PFSK-1 (cell line): ENCODE measurements at regions not wholly inside any gene's neighbourhood (a gene's known extent, or its start where the extent isn't known, plus 50 kb on each side); places are given as distances from the start of the nearest gene placed in this dataset.

Source experiments
- FOXP2 ChIP-seq: optimal IDR thresholded peaks from 2 replicates; pipeline ENCODE3; 2011; ENCODE audit warnings: borderline replicate concordance, control low read depth, inconsistent platforms; ENCODE audit not compliant: insufficient read depth; ENCODE audit errors: extremely low read length, extremely low read depth
- POLR2AphosphoS5 ChIP-seq: IDR thresholded peaks from 2 replicates; pipeline ENCODE4 v1.6.1; 2012; ENCODE audit warnings: low read depth, mild to moderate bottlenecking, control low read depth, low read length, moderate library complexity
- SIN3A ChIP-seq: IDR thresholded peaks from 2 replicates; pipeline ENCODE4 v1.6.1; 2012; ENCODE audit warnings: mild to moderate bottlenecking, low read length, moderate library complexity, borderline replicate concordance; ENCODE audit not compliant: insufficient read depth
- TAF1 ChIP-seq: IDR thresholded peaks from 2 replicates; pipeline ENCODE4 v1.6.1; 2012; ENCODE audit warnings: low read length, control low read depth, borderline replicate concordance; ENCODE audit not compliant: insufficient read depth
- TF ChIP-seq, protein P1 (sequence below), 2 experiments: IDR thresholded peaks; 2 replicates each; pipeline versions ENCODE4 v1.6.1 to v1.8.0; 2011 to 2012; ENCODE audit warnings: low read depth in 2 of 2, low read length in 2 of 2, control low read depth in 1 of 2, inconsistent platforms in 1 of 2, mild to moderate bottlenecking in 1 of 2, moderate library complexity in 1 of 2; ENCODE audit not compliant: insufficient read depth in 1 of 2

DNA sequence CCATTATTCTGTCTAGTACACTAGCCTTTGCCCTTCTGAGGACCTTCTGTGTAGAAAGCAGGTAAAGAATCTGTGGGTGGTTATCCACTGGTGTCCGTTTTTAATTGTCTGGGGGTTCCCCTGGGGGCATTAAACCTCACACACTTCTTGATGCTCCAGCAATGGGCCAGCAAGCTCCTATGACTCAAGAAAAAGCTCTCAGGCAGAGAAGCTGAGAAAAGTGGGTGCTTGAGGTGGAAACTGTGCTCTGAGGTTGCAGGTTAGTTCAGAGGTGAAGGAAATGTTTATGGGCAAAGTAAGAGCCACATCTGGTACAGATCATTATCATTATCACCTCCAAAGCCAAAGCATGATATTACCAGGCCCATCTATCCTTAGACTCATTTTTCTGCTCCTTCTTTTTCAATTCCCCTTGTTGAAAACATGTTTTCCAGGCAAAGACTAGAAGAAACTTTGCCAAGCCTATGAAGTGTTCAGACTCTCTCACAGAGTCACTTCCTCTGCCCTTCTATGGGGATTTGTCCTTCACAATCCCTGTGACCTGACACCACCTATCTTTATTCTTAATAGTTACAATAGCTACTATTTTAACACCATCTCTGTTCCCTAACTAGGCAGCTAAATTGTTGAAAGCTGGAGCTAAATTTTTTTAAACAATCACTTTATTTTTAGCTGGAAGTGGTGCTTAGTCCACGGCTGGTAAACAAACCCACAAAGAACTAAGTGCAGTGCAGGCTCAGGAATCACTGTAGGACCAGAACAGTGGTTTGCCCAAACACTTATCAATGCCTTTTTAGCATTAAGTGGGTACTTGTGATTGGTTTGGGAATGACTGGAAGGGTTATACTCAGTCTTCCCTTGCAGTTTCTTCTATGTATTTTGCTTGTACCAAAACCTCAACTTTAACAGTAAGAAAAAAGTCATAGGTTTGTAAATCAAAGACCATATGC lies 512.8 kb upstream of the POU3F3 start:
- TF ChIP-seq POLR2AphosphoS5, result no peak
- TF ChIP-seq SIN3A, result no peak
- no peak for TF ChIP-seq TAF1
- TF ChIP-seq, protein P1, sequence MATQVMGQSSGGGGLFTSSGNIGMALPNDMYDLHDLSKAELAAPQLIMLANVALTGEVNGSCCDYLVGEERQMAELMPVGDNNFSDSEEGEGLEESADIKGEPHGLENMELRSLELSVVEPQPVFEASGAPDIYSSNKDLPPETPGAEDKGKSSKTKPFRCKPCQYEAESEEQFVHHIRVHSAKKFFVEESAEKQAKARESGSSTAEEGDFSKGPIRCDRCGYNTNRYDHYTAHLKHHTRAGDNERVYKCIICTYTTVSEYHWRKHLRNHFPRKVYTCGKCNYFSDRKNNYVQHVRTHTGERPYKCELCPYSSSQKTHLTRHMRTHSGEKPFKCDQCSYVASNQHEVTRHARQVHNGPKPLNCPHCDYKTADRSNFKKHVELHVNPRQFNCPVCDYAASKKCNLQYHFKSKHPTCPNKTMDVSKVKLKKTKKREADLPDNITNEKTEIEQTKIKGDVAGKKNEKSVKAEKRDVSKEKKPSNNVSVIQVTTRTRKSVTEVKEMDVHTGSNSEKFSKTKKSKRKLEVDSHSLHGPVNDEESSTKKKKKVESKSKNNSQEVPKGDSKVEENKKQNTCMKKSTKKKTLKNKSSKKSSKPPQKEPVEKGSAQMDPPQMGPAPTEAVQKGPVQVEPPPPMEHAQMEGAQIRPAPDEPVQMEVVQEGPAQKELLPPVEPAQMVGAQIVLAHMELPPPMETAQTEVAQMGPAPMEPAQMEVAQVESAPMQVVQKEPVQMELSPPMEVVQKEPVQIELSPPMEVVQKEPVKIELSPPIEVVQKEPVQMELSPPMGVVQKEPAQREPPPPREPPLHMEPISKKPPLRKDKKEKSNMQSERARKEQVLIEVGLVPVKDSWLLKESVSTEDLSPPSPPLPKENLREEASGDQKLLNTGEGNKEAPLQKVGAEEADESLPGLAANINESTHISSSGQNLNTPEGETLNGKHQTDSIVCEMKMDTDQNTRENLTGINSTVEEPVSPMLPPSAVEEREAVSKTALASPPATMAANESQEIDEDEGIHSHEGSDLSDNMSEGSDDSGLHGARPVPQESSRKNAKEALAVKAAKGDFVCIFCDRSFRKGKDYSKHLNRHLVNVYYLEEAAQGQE (IDR thresholded peaks at IDR 0.05; ENCODE audit: insufficient read depth in 1 of 2, low read depth in 2 of 2, low read length in 2 of 2), result no peak
- TF ChIP-seq FOXP2, result no peak

DNA sequence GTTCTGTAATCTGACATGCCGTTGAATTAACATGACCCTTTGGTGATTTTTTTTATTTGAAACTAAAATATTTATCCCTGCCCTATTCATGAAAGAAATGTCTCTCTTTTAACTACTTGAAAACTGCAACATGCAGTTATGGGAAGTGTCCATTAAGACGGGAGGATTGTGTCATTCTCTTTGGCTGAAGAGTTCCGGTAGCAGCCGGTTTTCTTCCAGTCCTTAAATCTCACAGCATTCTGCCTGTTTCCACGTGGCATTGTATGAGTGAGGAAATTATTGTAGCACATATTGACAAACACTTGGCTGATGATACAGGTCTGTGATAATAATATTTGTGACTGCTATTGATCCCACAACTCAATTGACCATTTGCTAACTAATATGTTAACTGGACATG lies 509.6 kb upstream of the POU3F3 start:
- TF ChIP-seq, protein P1 (IDR thresholded peaks at IDR 0.05; ENCODE audit: insufficient read depth in 1 of 2, low read depth in 2 of 2, low read length in 2 of 2), result no peak
- TF ChIP-seq FOXP2 (no peak), SIN3A (no peak), TAF1 (no peak), POLR2AphosphoS5 (no peak)

DNA sequence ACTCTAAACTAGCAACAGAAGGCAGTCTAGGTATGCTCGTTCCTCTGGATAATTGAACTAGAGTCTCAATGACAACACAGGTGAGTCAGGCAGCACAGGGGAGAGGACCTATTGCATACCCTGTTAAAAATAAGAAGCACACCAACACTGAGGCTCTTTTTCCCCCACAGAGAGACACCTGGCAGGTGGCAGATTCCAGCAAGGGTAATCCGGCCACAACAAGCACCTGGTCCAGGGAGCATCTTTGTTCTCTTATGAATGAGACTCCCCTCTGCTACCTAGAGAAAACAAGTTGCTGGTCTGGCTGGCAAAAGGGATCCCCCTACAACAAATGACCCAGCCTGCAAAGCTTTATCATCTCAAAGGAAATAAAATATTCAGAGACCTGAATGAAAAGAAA lies 508.9 kb upstream of the POU3F3 start:
- no peak for TF ChIP-seq POLR2AphosphoS5
- no peak for TF ChIP-seq FOXP2
- TF ChIP-seq SIN3A, result no peak

DNA sequence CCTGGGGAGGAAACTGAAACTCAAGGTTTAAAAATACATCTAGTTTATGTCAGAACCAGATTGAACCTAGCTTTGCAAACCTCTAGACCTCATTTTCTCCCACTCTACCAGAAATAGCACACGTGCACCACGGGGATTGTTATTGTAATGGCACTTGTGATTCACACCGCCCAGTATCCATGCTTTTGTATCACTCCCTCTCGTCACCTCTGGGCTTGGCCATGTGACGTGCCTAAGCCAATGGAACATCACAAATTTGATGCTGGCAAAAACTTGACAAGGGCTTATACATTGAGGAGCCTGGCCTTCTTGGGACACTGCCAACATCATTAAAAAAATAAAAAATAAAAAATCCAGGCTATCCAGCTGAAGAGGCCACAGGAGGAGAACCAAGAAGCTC lies 495.8 kb upstream of the POU3F3 start:
- no peak for TF ChIP-seq TAF1
- TF ChIP-seq FOXP2, result no peak
- TF ChIP-seq POLR2AphosphoS5, result no peak
- TF ChIP-seq SIN3A, result no peak
- TF ChIP-seq, protein P1 (IDR thresholded peaks at IDR 0.05; ENCODE audit: insufficient read depth in 1 of 2, low read depth in 2 of 2, low read length in 2 of 2), result no peak

DNA sequence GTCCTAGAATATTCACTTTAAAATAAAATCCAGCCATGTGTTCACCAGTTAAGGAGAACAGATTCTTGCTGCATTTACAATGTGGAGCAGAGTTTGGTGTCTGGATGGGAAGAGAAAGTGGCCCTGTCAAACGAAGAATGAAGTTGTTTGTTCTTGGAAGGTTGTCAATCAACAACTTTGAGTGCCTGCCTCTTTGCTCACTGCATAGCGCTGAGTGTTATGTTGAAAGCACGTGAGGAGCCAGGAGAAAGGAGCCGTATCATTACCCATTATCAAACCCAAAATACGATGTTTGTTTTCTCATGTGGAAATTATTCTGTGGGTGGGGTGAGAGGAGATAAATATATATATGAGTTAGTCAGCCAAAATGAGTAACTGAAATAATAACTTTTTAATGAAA lies 492.5 kb upstream of the POU3F3 start:
- TF ChIP-seq FOXP2, result no peak
- TF ChIP-seq, protein P1 (IDR thresholded peaks at IDR 0.05; ENCODE audit: insufficient read depth in 1 of 2, low read depth in 2 of 2, low read length in 2 of 2), result no peak
- TF ChIP-seq TAF1, result no peak
- no peak for TF ChIP-seq POLR2AphosphoS5
- TF ChIP-seq SIN3A, result no peak
